ENCODE measurements at regions not wholly inside any gene's neighbourhood (a gene's known extent, or its start where the extent isn't known, plus 50 kb on each side); places are given as distances from the start of the nearest gene placed in this dataset.

DNA sequence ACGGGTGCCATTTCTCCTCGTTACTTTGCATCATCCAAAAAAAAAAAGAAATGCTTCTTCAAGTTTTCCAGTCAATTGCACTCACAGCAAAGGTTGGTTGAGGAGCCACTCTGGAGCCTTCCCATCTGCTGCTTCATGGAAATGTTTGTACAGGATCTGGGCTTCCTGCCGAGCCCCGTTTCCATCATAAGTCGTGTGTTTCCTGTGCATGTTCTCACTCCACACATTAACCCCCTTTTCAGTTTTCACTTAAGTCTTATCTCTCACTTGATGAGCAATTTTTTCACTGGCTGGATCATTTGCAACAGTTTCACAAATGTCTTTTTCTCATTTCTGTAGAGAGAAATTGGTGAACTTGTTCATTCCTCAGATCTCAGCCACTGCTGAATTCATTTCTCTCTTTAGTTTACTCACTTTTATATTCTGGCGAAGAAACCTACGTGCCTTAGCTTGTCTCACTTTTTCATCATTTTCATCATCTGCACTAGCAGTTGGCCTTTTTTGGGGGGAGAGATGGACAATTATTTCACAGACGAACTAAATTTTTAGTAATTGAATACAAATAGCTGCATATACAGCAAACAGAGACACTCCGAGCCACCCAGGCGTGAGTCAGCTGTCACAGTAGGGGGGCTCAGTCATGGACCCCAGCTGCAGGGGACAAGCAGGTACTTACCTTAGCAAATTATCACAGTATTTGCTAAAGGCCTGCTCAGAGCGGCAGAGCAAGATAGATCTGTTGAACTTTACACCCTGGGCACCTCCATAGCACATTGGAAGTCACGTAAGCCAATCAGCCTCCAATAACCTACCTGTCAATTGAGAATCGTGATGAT, 750.8 kb upstream of the ID2 start:
- no peak for DNase-seq (ENCODE audit: low spot score)

DNA sequence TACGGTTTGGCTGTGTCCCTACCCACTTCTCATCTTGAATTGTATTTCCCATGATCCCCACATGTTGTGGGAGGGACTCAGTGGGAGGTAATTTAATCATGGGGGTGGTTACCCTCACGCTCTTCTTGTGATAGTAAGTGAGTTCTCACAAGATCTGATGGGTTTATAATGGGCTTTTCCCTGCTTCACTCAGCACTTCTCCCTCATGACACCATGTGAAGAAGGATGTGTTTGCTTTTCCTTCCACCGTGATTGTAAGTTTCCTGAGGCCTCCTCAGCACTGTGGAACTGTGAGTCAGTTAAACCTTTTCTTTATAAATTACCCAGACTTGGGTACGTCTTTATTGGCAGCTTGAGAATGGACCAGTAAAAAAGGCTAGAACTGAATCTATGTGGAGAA, 750.0 kb upstream of the ID2 start:
- DNase-seq (ENCODE audit: low spot score): no peak

DNA sequence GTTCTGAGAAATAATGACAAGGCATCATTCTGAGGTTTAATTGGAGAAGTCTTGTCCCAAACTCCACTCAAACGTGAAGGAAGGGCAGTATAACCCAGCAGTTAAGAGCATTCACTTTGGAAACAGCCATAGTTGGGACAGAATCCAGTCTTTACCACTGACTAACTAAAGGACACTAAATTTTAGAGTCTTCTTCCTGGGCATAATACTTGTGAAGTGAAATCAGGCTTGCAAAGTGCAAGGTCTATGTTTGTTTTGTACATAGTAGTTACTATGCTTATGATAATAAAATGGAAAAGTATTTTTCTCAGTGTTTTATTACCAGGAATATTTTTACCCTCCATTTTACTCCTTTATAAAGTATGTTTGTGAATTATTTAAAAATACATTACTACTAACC, 748.2 kb upstream of the ID2 start:
- no peak for DNase-seq (ENCODE audit: low spot score)

DNA sequence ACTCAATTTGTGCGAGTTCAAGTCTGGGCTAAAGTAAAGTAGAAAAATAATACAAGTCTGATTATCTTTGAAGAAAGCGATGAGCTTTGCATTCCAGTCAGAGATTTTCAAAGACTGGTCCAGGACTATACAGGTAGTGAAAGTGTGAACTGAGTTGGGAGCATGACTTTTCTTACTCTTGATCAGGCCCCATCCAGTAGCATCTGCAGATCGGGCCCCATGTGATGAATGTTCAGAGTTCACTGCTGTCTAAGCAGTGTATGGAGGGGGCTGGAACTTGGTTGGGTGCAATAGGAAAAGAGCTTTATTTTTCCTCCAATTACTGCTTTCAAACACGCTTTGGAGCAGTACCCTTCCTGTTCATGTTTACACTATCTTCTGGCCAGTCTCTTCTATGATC, 747.4 kb upstream of the ID2 start:
- no peak for DNase-seq (ENCODE audit: low spot score)

DNA sequence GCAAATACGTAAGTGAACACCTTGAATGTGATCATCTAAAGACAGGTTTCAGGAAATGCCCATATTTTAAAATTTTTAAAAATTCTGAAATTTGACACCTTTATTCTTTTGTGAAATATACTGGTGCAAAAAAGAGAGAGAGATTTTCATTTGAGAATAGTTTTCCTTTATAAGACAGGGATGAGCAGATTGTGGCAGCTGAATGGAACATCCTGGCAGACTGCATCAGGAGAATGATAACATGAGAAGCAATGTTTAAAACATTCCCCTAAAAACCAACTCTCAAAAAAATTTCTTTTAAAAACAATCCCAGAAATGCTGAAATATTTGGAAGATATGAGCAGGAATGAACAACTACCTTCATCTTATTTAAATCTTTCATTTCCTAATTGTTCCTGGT, 744.8 kb upstream of the ID2 start:
- DNase-seq (ENCODE audit: low spot score): no peak

DNA sequence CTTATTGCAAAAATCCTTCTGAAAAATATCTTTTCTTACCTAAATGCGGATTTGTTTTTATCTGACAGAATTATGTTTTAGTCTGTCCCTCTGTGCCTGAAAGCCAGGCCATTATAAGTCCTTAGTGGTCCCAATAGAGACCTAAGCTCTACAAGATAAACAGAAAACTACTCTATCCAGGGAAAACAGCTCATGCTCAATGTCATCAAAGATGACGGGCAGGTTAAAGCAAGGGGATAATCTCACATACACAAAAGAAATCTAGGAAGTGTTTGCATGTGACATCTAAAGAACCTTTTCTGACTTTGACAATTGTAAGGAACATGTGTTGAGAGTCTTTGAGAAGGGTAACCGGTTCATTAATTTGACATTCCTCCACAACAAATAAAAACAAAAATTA, 741.1 kb upstream of the ID2 start:
- no peak for DNase-seq (ENCODE audit: low spot score)

DNA sequence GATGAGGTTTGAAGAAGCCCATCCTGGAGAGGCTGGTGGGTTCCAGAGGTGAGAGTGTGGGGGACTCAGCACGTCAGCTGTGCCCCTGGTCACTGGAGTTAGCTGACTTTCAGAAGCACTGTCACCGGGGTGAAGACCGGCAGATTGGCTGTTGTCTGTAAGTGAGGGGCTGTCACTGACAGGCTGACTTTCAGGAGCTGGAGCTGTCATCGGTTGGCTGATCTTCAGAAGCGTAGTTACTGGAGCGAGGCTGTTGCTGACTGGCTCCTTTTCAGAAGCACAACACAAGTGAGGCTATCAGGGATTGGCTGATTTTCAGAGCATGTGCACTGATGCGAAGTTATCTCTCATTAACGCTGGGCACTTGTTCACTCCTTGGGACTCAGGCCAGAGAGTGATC, 738.4 kb upstream of the ID2 start:
- no peak for DNase-seq (ENCODE audit: low spot score)

DNA sequence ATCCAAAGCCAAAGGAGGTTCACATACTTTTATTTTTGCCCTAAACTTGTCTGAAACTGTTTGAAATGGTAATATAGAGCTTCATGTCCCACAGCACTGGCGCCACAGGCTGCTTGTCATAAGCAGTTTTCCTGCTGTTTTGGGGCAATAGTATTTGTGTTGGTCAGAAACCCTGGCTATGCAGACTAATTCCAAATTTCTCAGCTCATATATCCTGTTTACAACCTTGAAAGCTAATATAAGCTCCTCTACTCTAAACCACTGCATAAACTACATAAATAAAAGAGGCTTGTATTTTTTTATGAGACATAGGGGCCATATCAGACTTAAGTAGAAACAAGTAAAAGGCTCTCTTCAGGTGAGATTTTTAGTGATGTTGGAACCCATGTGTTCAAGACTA, 736.8 kb upstream of the ID2 start:
- DNase-seq (ENCODE audit: low spot score): no peak

DNA sequence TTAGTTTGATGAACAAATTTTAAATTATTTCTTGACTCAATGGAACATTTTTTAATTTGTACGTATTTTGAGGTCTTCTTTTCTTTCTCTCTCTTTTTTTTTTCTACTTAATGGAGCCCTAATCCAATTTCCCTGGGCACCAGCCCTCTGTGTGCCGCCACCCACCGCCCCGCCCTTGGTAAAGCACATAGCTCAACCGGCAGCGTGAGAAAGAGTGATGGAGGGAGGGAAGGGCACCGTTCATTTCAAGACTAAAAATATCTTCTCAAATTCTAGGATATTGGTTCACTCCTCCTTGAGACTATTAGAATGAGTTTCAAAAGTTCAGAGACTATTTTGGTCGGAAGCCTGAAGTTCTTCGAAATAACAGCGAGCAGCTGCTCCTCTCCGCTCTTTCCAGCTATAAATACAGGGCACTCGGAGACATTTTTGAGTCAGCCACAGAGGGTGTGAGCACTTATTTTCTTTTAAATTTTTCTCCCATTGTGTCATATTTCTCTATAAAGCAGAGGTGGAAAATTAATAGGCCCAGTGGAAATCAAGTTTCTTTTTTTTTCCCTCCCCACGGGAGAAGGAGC, 731.7 kb upstream of the ID2 start:
- no peak for DNase-seq (ENCODE audit: low spot score)

DNA sequence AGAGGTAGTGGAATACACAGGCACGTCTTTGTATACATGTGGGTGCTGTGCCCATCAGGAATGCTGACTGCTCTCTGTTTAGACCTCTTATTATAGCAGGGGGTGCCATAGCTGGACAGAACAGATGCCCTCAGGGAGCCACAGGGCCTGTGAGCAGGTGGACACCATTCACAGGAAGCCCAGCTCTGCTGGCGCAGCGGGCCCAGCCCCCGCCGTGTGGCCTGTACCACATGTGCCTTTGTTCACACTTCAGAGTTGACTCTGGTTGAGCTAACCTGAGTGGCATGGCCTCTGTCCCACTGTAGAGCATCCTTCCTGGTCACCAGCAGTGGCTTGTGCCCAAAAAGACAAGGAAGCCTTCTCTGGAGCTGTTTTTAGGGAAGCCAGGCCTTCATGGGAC, 730.9 kb upstream of the ID2 start:
- no peak for DNase-seq (ENCODE audit: low spot score)

DNA sequence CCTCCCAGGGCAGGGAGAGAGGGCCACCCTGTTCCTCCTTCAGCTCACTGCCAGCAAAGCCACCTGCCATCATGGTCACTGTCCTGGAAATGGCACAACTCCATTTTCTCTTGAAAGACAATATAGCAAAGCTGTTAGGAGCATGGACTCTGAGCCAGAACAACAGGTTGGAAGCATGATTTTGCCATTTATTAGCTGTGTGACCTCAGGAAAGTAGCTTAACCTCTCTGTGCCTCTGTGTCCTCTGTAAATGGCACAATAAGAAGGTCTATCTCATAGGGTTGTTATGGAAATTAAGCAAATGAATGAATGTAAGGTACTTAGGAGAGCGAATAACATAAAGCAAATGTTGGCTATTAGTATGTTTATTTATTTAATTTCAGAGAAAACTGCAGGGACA, 730.4 kb upstream of the ID2 start:
- DNase-seq (ENCODE audit: low spot score): no peak

DNA sequence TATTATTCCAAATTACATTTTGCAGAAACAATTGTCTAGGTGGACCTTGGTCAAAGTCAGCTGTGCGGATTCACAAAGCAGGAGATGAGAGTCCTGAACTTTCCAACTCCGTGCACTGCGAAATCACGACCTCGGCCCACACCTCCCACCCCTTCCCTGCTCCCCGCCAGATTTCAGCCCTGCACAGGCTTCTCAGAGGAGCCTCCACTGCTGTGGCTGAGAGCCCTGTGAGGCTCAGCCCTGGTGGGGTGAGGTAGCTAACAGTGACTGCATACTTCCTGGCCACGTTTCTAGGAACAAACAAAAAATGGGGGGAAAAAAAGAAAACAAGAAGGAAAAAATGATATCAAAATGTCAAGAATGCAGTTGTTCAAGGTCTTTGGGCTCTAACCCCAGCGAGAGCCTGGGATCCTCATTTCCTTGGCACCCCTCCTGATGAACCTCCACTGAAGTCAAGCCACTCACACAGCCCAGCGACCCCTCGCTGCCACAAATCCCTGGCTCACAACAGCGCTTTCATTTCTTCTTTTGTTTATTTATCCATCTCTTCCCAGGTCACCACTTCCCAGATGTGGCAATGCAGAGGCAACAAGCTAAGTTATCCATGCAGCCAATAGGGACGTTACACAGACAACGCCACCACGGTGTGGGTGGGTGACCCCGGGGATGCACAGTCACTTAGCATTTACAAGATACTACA, 729.7 kb upstream of the ID2 start:
- no peak for DNase-seq (ENCODE audit: low spot score)

DNA sequence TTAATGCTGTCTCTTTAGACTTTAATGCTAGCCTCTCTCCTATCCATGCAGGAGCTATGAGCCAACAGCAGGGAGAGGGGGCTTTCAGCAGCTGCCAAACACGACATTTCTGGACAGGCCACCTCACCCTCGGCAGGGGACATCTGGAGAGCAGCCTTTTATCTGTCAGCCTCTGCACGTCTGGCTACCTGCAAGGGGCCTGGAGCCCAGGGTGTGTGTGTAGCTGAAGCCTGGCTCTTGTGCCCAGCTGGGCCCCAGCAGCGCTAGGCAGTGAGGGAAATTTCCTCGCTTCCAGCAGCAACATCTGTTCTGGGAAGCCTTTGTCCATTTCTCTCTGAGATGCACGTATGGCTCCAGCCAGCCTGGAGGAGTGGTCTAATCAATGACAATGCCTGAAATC, 728.7 kb upstream of the ID2 start:
- no peak for DNase-seq (ENCODE audit: low spot score)

DNA sequence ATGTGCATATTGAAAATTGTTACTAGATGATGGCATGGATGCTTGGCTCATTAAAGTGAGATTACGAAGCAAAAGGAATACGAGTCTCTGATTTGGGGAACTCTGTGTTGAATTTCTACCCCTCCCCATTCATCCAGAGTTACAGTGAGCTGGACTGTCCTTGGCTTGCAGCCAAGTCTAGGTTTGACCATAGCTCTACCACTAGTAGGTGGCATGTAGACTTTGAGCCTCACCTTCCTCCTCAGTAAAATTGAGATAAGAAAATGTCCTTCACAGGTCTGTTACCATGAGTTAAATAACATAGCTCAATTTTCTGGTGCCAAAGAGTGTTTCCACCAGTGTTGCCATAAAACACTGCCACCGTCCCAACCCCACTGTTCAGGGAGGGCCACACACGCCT, 727.6 kb upstream of the ID2 start:
- DNase-seq (ENCODE audit: low spot score): no peak

DNA sequence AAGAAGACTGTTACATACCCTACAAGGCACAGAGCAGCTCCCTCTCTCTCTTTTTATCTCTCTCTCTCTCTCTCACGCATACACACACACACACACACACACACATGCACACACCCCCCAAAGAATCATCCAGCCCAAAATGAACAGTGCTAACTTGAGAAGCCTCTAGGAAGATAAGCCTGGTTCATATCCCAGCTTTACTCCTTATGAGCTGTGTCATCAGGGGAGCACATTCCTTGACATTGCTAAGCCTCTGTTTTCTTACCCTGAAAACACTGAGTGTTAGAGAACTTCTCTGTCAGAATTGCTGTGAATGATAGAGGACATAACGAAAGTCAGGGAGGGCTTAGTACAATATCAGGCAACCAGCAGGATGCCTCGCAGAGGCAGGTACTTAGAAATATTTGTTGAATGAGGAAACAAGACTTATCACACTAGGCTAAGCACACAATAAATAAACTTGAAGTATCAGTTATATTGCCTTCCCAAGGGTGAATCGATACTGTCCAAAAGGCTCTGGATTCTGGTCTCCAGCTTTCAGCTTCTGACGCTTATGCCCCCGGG, 725.6 kb upstream of the ID2 start:
- DNase-seq (ENCODE audit: low spot score): no peak

DNA sequence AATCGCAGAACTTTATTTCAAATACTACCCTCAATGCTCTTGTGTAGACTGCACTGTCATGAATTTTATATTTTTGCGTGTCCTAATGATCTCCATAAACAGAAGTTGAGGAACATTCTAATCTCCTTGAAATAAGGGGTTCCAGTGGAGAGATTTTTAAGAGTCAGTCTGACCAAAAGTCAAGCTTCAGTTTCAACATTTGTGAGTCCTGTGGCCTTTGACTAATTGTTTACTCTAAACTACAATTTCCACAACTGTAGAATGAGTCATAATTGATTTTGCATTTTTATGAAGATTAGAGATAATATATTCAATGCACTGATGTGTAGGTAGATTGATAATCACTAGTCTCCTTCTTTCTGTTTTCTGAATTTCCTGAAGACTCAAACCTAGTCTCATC, 720.3 kb upstream of the ID2 start:
- no peak for DNase-seq (ENCODE audit: low spot score)

DNA sequence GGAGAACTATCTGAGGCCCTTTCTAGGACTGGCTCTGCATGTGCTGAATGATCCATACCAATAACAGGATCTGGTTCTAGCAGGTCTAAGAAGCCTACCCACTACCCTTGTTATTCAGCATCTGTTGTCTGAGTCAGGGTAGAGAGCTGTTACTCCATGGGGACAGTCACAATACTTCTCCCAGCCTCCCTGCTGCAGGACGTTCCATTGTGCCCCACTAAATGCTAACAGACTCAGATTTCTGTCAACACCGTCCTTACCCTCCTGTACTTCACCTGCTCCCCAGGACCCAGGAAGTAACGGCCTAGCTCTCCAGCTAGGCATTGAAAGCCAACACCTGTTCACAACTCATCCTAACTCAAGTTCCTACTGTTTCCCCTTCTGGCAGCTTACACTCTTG, 719.7 kb upstream of the ID2 start:
- DNase-seq (ENCODE audit: low spot score): no peak

DNA sequence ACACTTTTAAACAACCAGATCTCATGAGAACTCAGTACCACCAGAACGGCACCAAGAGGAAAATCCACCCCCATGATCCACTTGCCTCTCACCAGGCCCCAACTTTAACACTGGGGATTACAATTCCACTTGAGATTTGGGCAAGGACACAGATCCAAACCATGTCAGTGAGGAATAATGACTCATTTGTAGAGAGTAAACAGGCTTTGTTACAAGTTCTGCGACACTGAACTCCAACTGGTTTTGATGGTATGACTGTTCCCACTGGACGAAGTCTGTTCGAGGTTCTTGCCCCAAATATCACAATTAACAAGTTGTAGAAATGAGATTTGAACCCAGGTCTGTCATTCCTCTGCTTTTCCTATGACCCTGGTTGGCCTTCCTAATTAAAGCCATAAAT, 718.1 kb upstream of the ID2 start:
- DNase-seq (ENCODE audit: low spot score): no peak

DNA sequence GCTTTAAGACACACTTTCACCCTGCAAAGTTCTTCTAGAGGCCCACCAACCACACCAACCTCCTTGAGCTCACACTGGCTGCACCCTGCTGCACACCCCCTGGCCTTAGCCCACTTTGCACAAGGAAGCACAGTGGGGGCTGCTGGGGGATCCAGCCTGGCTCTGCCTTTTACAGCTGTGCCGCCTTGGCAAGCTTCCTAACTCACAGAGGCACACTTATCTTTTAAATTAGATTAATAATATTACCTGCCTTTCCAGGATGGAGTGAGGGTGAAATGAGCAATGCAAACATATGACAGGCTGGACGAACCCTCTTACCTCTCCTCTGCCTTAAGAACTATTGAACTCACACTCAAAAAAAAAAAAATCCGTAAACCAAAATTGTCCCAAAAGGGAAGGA, 715.8 kb upstream of the ID2 start:
- no peak for DNase-seq (ENCODE audit: low spot score)

DNA sequence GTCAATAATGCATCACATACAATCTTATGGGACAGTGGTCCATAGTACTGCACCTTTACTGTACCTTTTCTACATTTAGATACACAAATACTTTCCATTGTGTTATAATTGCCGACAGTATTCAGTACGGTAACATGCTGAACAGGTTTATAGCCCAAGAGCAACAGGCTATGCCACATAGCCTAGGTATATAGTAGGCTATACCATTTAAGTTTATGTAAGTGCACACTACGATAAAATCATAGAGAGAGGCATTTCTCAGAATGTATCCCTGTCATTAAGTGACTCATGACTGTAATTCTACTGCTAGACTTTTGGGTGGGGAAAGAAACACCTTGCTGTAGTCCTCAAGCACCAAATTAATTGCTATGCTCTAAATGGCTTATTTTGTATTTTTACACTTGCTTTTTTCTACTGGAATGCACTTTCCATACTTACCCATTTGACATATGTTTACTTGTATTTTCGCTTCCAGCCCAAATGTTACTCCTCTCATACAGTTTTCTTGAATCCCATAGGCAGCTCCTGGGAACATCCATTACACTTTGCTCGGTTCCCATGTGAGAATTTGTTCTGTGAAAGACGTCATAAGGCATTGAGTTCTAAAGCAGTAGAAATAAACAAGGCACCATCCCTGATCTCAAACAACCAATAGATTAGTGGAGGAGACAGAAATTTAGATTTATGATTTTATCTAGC, 714.0 kb upstream of the ID2 start:
- no peak for DNase-seq (ENCODE audit: low spot score)

DNA sequence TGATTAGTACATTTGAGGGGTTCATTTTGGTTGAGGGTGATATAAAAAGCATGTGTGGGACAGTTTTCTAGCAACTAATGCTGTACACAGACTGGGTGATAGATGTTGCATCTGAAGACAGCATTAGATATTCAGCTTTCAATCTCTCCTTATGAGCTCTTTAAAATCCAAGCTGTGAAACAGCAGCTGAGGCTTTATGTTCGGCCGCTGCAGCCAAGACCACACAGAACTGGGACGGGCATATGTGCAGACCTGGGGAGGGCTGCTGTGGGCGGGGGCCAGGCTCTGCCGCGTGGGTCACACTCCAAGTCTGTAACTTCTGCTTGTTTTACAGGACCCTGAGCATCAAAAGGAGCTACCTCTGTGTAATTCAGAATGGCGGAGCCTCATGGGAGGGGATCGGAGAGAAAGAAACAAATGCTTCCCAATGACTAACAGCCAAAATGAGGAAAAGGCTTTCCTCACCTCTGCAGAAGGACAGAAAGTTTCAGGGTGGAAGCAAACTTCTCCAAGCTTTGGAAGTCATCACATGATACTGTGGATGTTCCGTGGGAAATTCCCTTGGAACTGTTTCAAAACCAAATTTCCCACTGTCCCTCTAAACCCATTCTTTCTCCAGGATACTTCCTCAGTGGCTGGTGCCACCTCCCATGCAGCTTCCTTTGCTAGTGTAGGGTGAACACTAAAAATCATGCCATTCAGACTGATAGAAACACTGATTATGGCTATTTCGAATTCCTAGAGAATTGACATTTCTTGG, 711.9 kb upstream of the ID2 start:
- DNase-seq (ENCODE audit: low spot score): no peak

DNA sequence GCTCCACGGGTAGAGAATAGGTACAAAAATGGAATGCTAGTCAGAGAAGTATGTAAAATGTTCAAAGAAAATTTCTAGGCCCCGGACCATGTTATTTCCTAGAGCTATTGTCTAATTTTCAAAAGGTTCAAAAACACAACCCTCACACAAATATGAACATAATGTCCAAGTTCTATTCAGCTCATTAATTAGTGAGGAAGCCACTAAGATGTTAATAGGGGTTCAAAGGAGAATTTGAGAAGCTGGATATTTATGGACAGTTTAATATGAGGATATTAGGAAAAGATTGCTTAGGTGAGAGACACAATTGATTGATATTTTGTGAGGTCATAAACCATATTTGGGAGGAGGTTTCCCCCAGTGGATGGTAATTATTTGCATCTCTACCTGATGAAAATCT, 710.6 kb upstream of the ID2 start:
- DNase-seq (ENCODE audit: low spot score): no peak

All from D341Med (cell line).